Bronchial epithelial cell (primary cell): ENCODE measurements at regions not wholly inside any gene's neighbourhood (a gene's known extent, or its start where the extent isn't known, plus 50 kb on each side); places are given as distances from the start of the nearest gene placed in this dataset.
"Not testable (repeated sequence)": the region's sequence is repeated elsewhere in the genome, so short reads cannot be mapped to it uniquely, and the experiment has no call there.

ENCODE experiments used
- DNase-seq: peaks from one replicate; pipeline ENCODE4 v3.0.0-alpha.2; 2010; ENCODE audit warnings: low read depth
- FAIRE-seq: peaks from 2 replicates; lab custom pipeline; 2011; peaks lifted over from hg19 to GRCh38; lab: Jason Lieb, UNC
- H3K27me3 ChIP-seq: 2 replicates; pipeline ENCODE4 v1.5.1; 2011; ENCODE audit warnings: low read length; ENCODE audit not compliant: control insufficient read depth, insufficient read depth
- H3K36me3 ChIP-seq: 2 replicates; pipeline ENCODE4 v1.5.1; 2011; ENCODE audit warnings: low read length; ENCODE audit not compliant: control insufficient read depth, insufficient read depth
- H3K4me3 ChIP-seq: 2 replicates; pipeline ENCODE4 v1.5.1; 2011; ENCODE audit warnings: mild to moderate bottlenecking, low read depth, low read length, control low read depth
- TF ChIP-seq, protein P1 (sequence below): IDR thresholded peaks from 2 replicates; pipeline ENCODE4 v1.5.1; 2011; ENCODE audit warnings: mild to moderate bottlenecking, moderate library complexity, low read length, control low read depth, inconsistent platforms; ENCODE audit not compliant: insufficient read depth, severe bottlenecking

- TF ChIP-seq, protein P1, sequence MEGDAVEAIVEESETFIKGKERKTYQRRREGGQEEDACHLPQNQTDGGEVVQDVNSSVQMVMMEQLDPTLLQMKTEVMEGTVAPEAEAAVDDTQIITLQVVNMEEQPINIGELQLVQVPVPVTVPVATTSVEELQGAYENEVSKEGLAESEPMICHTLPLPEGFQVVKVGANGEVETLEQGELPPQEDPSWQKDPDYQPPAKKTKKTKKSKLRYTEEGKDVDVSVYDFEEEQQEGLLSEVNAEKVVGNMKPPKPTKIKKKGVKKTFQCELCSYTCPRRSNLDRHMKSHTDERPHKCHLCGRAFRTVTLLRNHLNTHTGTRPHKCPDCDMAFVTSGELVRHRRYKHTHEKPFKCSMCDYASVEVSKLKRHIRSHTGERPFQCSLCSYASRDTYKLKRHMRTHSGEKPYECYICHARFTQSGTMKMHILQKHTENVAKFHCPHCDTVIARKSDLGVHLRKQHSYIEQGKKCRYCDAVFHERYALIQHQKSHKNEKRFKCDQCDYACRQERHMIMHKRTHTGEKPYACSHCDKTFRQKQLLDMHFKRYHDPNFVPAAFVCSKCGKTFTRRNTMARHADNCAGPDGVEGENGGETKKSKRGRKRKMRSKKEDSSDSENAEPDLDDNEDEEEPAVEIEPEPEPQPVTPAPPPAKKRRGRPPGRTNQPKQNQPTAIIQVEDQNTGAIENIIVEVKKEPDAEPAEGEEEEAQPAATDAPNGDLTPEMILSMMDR: no peak
- no peaks in the 10 kb centered on the region for H3K36me3 ChIP-seq
- no peak overlapping the region for H3K4me3 ChIP-seq
- no peaks in the 10 kb centered on the region for H3K27me3 ChIP-seq
- DNase-seq (no peak), FAIRE-seq (no peak)
These were observed 113.1 kb upstream of the SRD5A2 start for GRCh38 chr2:31693882-31694281.

GRCh38 chr2:31688282-31688681 is 107.5 kb upstream of the SRD5A2 start:
- Histone ChIP-seq H3K27me3 (no peaks in the 10 kb centered on the region), H3K36me3 (no peaks in the 10 kb centered on the region), H3K4me3 (no peak overlapping the region)
- FAIRE-seq (no peak), DNase-seq (no peak)
- TF ChIP-seq, protein P1: peak; percentile 35

DNA sequence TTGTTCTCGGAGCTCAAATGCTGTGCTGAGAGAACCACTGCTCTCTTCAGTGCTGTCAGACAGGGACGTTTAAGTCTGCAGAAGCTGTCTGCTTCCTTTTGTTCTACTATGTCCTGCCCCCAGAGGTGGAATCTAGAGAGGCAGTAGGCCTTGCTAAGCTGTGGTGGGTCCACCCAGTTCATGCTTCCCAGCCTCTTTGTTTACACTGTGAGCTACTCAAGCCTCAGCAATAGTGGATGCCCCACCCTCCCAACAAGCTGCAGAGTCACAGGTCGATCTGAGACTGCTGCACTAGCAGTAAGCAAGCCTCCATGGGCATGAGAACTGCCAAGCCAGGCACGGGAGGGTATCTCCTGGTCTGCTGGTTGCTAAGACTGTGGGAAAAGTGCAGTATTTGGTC is 102.8 kb upstream of the SRD5A2 start:
- H3K27me3 ChIP-seq, H3K36me3 ChIP-seq, H3K4me3 ChIP-seq, FAIRE-seq, DNase-seq: not testable (repeated sequence)

DNA sequence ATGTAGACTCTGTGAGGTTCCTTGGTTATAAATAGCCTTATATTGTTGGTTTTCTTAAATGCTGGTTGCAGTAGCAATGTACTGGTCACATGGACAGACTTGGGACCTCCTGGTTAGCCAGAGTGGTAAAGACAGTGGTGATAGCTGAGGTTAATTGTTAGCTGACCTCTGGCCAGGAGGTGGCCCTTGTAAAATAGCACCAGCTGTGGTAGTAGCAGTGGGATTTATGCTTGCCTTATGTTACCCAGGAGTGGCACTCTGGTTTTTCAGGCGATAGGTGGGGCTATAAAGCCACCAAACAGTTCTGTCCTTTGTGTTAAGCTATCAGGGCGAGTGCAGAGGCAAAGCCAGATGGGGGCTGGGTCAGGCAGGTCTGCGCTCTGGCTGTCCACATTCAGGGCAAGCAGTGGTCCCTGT is 94.8 kb upstream of the SRD5A2 start:
- FAIRE-seq (no peak), DNase-seq (no peak)
- H3K27me3 ChIP-seq: no peaks in the 10 kb centered on the region
- H3K36me3 ChIP-seq: no peaks in the 10 kb centered on the region
- TF ChIP-seq, protein P1: no peak
- no peak overlapping the region for H3K4me3 ChIP-seq

DNA sequence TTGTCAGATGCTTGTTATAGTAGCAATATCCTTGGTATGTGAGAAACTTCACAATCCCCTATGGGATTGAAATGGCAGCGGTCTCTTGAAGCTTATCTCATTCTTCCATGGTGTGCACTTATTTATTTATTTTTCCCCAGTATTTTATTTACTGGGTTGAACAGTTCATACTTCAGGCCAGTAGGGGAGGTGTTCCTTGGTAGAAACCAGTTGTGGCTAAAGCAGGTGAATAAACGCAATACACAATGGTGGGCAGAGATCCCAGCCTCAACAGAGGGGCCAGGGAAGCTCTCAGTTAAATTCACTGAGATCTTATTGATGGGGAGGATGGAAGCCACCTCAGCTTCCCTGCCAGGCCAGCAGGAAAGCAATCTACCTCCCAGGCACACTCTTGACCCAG is 93.7 kb upstream of the SRD5A2 start:
- no peak for FAIRE-seq
- DNase-seq: no peak
- no peaks in the 10 kb centered on the region for H3K36me3 ChIP-seq
- no peak overlapping the region for H3K4me3 ChIP-seq
- TF ChIP-seq, protein P1: no peak
- no peaks in the 10 kb centered on the region for H3K27me3 ChIP-seq

- DNase-seq (no peak), FAIRE-seq (no peak)
- Histone ChIP-seq H3K27me3 (no peaks in the 10 kb centered on the region), H3K4me3 (no peak overlapping the region), H3K36me3 (no peaks in the 10 kb centered on the region)
- TF ChIP-seq, protein P1: no peak
These were observed 86.1 kb upstream of the SRD5A2 start for GRCh38 chr2:31666878-31667277.
